Psoas muscle (tissue), 7 donors: ENCODE measurements at regions not wholly inside any gene's neighbourhood (a gene's known extent, or its start where the extent isn't known, plus 50 kb on each side); places are given as distances from the start of the nearest gene placed in this dataset.
A peak's percentile ranks its signal among the peaks of the same experiment; 100 is the strongest.

Experiments used
- ATAC-seq, 4 donors: fragments of 200-7000 bp; cut with Tn5 transposase; one replicate each; pipeline ENCODE4 v1.9.1; 2020; ENCODE audit warnings: moderate library complexity in 3 of 4, mild to moderate bottlenecking in 2 of 4
- DNase-seq, 2 donors: peaks; one replicate each; pipeline ENCODE4 v3.0.0-alpha.2; 2020
- H3K27ac ChIP-seq: fragments of 200-600 bp; one replicate; pipeline ENCODE4 v1.8.0; 2022
- H3K27me3 ChIP-seq, 3 donors: fragments of 200-600 bp in 1 of 3; one replicate each; pipeline versions ENCODE4 v1.6.1 to v1.8.0; 2013 to 2022; ENCODE audit warnings: low read length in 2 of 3, mild to moderate bottlenecking in 2 of 3, moderate library complexity in 1 of 3; ENCODE audit not compliant: insufficient read depth in 3 of 3
- H3K36me3 ChIP-seq, 2 donors: fragments of 200-600 bp in 1 of 2; one replicate each; pipeline versions ENCODE4 v1.6.1 to v1.8.0; 2013 to 2022; ENCODE audit warnings: low read depth in 1 of 2, mild to moderate bottlenecking in 1 of 2, moderate library complexity in 1 of 2; ENCODE audit not compliant: insufficient read depth in 1 of 2
- H3K4me1 ChIP-seq: fragments of 200-600 bp; one replicate; pipeline ENCODE4 v1.8.0; 2022
- H3K4me3 ChIP-seq: fragments of 200-600 bp; one replicate; pipeline ENCODE4 v1.8.0; 2022; ENCODE audit warnings: mild to moderate bottlenecking
- H3K9me3 ChIP-seq: fragments of 200-600 bp; one replicate; pipeline ENCODE4 v1.8.0; 2022
- CTCF ChIP-seq: fragments of 200-600 bp; IDR thresholded peaks from one replicate; pipeline ENCODE4 v1.8.0; 2022; ENCODE audit warnings: antibody characterized with exemption
- WGBS, 3 donors: extraction: QIAGEN DNeasy Blood & Tissue Kit; methylation state at CpG; one replicate each; pipeline versions ENCODE4 v1.1.6 to v1.1.7; 2013; 5-methylcytosine and 5-hydroxymethylcytosine counted together
- intact Hi-C, 2 donors: fragments of 100-400 bp; cut with DNase I; formaldehyde crosslinking; loops; one replicate each; pipeline versions ENCODE4 v1.11.0 to v1.14.2; 2022
- donor health status: healthy with polysubstance abuse.
- donor health status: DM: no; HTN: no; CAD: no; lungs with moderate emphysema.
- donor health status: Bipolar disorder and iron deficiency.
- donor health status: healthy.
- donor health status: DM: yes; HTN: yes; CAD: no.
- donor health status: DM: no; HTN: no; CAD: no.
- donor health status: DM: yes; HTN: yes; CAD: no.

GRCh38 chr18:34970106-34970505, 71.1 kb upstream of the MAPRE2 start:
- ATAC-seq (peak; percentile 22 to 44 (median 36)), DNase-seq (no peak)
- Histone ChIP-seq H3K9me3 (no peaks in the 10 kb centered on the region), H3K36me3 (peaks cover 0 to 4% of the 10 kb centered on the region in 2 donors), H3K4me1 (peaks cover 57% of the 10 kb centered on the region), H3K27me3 (no peaks in the 10 kb centered on the region), H3K27ac (peak overlapping the region; percentile 99), H3K4me3 (no peak overlapping the region)
- 48 to 74% (median 57%) methylated on average over 3 of the region's 3 CpGs for WGBS, 3 donors
- intact Hi-C loops = loop anchor here (2.0 to 10.0 kb wide), 3 partner anchors 27 to 85 kb away; no protein-coding TSS in a partner anchor
- no peak for TF ChIP-seq CTCF

- no peak overlapping the region for H3K4me3 ChIP-seq
- H3K9me3 ChIP-seq = no peaks in the 10 kb centered on the region
- peak overlapping the region; percentile 99 for H3K27ac ChIP-seq
- H3K27me3 ChIP-seq = no peaks in the 10 kb centered on the region
- ATAC-seq (peak; percentile 55 to 84 (median 76)), DNase-seq (no peak)
- intact Hi-C loops = loop anchor here (2.0 to 10.0 kb wide), 3 partner anchors 29 to 87 kb away; no protein-coding TSS in a partner anchor
- peaks cover 64% of the 10 kb centered on the region for H3K4me1 ChIP-seq
- WGBS, 3 donors = 28 to 54% (median 31%) methylated on average over 1 of the region's 1 CpG
- TF ChIP-seq CTCF = no peak
- H3K36me3 ChIP-seq = peaks cover 0 to 4% of the 10 kb centered on the region in 2 donors
Measured at GRCh38 chr18:34971313-34971712, 69.9 kb upstream of the MAPRE2 start.

GRCh38 chr18:34972765-34973414, 68.3 kb upstream of the MAPRE2 start:
- intact Hi-C loops = loop anchor here (5.0 to 10.0 kb wide), 2 partner anchors 61 to 88 kb away; no protein-coding TSS in a partner anchor
- peak in 1 of 4 donors; percentile 11 for ATAC-seq
- no peaks in the 10 kb centered on the region for H3K36me3 ChIP-seq

GRCh38 chr18:34976123-34976522, 65.1 kb upstream of the MAPRE2 start:
- peak in 1 of 2 donors; percentile 64 for DNase-seq
- Histone ChIP-seq H3K27ac (peak overlapping the region; percentile 99), H3K36me3 (no peaks in the 10 kb centered on the region), H3K9me3 (no peaks in the 10 kb centered on the region), H3K27me3 (no peaks in the 10 kb centered on the region), H3K4me3 (peak overlapping the region; percentile 95), H3K4me1 (peaks cover 43% of the 10 kb centered on the region)
- intact Hi-C loops = loop anchor here (5.0 to 10.0 kb wide), 3 partner anchors 34 to 94 kb away; no protein-coding TSS in a partner anchor
- TF ChIP-seq CTCF = no peak
- ATAC-seq = peak in 2 of 4 donors; percentile 31
- WGBS, 3 donors = 11 to 19% (median 15%) methylated on average over 10 of the region's 10 CpGs

More at GRCh38 chr18:34972765-34973414, 68.3 kb upstream of the MAPRE2 start:
- Histone ChIP-seq H3K27me3 (no peaks in the 10 kb centered on the region), H3K4me3 (no peak overlapping the region), H3K27ac (peak overlapping the region; percentile 99), H3K9me3 (no peaks in the 10 kb centered on the region), H3K4me1 (peaks cover 54% of the 10 kb centered on the region)
- DNase-seq = no peak
- 30 to 63% (median 35%) methylated on average over 2 of the region's 2 CpGs for WGBS, 3 donors
- TF ChIP-seq CTCF = no peak
